Suppressor macrophage treated with lipopolysaccharide for 4 hours (primary cell): ENCODE measurements at regions not wholly inside any gene's neighbourhood (a gene's known extent, or its start where the extent isn't known, plus 50 kb on each side); places are given as distances from the start of the nearest gene placed in this dataset.

Experiments
- DNase-seq: peaks from one replicate; pipeline ENCODE4 v3.0.0-alpha.2; 2020

DNA sequence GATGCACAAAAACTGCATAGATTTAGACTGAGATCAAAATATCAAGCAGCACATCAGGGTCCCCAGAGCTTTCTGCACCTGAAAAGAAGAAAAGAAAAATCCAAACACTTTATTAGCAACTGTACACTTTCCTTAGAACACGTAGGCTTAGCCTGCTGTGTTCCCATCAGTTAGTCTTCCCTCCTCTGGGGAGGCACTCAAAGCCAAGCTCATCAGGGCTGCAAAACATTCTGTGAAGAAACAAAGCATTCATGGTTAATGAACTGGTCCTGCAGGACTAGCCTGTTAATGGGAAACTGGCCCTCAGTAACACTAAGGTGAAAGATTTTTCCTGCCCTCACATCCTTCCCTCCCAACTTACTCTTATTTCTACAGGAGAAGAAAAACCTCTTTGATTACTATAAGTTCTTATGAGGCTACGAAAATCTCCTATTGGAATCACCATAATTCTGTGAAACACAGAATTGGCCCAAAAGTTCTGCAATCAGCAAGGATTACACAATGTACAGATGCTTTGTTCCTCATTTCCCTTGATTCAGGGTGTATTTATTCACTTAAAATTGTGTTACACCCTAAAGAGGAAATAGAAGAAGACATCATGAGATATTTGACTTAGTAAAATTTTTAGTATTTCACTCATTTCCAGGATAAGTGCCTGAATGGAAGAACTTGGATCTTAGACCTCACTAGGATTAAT lies 901.0 kb upstream of the MAP3K7 start:
- peak; percentile 60 for DNase-seq

DNA sequence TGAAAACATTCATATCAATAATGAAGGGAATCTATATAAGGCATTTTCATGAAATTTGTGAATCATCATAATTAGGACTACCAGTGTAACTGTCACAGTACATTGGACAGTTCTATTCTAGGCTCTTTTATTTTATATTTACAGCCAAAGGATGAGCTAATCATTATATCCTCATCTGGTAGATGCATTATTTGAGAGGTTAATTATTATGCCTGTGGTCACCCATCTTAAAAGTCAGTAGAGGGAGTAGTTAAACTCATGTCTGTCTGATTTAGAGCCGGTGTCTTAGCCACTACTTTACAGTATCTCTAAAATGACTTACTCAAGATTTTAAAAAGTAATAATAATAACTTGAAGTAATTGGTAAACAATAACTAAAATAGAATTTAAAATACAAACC lies 899.3 kb upstream of the MAP3K7 start:
- no peak for DNase-seq

DNA sequence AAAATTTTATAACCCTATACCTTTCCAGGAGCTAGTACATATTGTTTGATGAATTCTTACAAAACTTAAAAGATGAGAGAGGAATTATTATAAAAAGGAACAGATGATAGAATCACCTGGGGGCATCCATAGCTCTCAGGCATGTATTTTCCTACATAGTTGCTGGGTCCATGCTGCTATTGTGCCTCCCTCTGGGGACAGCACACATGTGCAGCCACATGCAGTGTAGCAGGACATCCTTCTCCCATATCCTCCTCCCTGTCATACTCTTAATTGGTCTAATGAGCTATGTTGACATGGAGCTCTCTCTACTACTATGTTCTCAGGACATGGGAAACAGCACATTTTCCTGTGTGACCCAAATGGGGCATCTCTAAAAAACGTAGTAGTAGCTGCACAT lies 898.2 kb upstream of the MAP3K7 start:
- no peak for DNase-seq

DNA sequence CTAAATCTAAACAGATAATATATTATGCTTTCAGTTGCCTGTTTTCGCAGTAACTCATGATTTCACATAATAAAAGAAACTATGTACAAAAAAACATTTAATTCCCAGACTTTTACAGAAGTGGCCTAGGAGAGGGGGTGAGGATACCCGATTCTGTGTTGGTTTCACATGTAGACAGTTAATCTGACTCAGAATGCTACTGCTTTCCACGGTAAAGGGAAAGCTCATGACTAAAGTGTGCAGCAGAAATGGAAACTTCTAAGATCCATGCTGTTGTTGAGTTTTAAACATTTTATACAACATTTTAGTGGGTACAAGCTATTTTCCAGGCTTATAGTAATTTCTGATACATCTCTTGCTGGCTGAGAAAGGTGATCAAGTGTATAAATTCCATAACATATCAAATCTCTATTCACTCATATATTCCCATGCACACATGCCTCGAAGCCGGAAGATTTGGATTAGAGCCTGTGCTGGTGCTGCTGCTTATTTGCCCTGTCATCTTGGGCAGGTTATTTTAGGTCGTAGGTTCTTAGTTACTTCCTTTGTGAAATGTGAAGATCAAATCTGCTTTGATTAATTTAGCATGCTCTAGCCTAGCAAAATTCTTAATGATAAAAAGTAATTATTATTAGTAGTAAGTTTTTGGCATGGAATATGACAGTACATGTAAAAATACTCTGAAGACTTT lies 896.7 kb upstream of the MAP3K7 start:
- peak; percentile 48 for DNase-seq

DNA sequence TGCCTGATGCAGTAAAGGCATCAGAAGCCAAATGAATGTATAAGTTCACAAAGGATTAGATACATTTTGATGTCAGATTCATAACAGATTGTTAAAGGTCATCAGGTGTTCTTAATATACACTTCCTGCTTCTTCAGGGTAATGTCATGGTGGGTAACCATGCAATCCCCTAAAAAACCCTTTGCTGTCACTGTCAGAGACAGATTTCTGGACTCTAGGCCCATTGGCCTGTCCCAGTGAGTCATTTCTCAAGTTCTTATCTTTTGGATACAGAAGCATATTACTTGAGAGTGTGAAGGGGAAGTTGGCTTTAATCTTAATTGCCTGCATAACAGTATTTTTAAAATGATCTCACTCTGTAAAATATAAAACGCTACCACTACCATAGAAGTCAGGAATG lies 895.6 kb upstream of the MAP3K7 start:
- DNase-seq = no peak

DNA sequence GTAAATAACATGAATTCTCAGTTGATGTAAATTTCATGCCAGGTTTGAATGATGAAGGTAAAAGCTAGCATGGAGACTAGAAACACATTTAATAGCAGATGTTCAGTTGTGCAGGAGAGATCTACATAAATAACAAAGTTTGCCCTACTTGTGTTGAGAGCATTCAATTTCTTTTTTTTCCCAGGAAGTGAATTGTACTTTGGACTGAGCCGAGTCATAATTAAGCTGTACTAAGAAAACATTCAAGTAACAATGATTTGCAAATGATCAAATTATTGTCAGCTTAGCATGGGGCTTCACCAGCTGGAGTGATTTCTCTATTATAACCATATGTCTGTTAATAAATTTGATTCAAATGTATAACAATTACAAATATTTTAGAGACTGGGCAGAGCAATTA lies 893.5 kb upstream of the MAP3K7 start:
- DNase-seq = no peak

DNA sequence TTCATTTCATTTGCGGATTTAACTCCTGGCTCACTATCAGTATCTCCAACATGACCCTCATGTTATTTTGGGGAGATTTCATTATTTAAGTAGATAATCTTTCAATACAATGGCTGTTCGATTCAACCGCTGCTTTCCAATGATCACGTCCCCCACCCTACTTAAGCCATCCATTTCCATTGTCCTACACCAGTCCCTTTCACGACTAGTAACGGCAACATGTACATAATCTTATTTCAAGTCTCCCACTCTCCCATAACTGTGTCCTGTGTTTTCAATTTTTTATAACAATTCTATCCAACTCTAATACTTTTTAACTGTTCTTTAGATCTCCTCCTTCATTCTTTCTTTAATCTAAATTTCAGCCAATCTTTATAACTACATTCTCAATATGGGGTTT lies 890.8 kb upstream of the MAP3K7 start:
- DNase-seq = no peak

DNA sequence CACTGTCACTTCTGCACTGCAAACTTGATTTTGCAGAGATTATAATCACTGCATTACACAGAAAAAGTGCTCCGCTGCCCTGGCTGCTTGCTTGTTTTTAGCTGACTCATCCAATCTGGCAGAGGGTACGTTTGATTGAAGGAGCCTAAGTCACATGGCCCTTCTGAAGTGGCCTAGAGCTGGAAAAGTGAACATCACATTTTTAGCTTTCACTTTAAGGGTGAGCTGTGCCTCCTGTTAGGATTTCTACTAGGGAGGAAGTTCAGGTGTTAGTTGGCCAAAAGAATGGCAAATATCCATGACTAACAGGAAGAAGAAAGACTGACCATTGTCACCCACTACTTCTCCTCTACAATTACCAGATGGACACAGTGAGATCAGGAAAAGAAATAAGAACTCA lies 889.1 kb upstream of the MAP3K7 start:
- DNase-seq = peak; percentile 7

DNA sequence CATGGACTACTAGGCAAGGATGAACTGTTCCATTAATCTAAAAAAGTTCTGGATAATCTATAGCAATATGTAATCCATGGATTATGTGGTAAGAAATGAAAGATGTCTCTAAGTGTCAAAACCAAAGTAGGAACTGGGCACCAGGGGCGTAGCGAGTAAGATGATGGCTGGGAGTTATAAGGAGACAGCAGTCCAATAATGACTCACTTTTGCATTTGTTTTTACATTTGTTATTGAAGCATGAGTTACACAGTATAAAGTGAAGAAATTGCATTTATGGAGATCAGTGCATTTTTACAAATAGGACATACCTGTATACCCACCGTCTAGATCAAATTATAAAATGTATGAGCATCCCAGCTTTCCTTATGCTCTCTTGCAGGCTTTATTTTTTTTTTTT lies 878.5 kb upstream of the MAP3K7 start:
- no peak for DNase-seq

DNA sequence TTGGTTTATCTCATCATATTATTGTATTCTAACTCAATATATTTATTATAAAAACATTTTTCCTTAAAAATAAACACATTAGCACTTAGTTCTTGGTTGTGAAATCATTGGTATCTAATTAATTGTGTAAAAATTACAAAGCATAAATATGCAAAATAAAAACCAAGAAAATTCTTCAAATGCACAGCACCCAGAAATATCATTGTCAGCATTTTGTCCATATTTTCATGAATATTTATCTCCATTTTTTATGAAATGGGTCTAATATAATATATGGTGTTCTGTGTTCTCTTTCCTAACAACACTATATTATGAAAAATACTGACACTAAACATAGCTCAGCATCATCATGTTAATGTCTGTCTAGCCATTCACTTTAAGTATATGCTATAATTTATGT lies 877.8 kb upstream of the MAP3K7 start:
- no peak for DNase-seq

DNA sequence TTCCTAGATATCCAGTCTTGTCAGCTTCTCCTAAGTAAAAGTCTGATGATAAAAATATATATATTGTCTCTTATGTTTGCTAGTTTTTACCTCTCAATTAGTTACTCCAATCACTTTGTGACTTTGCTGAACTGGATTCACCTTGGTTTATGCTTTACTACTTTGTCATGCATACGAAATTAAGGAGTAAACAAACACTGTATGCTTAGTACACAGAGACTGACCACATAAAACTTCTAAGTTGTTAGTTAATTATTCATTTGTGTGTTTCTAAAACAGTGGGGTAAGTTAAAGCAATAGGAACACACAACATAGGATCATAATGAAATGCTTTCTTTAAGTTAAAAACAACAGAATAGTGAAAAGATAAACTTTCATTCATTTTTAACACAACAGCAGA lies 877.3 kb upstream of the MAP3K7 start:
- no peak for DNase-seq

DNA sequence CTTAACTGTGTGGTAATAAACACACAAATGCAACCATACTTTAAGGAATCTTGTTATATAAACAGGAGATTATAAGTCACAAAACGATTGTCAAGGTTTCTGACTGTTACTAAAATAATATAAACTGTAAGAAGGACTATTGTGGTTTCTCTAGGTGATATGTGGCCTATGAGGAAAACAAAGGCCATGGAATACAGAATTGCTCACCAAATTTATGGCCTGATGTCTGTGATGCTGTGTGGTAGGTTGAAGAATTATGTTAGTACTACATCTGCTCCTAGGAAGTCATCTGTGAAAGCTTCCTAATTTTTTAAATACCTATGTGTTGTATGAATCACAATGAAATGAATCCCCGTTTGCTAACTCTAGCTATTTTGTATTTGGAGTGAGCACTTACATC lies 875.4 kb upstream of the MAP3K7 start:
- no peak for DNase-seq

DNA sequence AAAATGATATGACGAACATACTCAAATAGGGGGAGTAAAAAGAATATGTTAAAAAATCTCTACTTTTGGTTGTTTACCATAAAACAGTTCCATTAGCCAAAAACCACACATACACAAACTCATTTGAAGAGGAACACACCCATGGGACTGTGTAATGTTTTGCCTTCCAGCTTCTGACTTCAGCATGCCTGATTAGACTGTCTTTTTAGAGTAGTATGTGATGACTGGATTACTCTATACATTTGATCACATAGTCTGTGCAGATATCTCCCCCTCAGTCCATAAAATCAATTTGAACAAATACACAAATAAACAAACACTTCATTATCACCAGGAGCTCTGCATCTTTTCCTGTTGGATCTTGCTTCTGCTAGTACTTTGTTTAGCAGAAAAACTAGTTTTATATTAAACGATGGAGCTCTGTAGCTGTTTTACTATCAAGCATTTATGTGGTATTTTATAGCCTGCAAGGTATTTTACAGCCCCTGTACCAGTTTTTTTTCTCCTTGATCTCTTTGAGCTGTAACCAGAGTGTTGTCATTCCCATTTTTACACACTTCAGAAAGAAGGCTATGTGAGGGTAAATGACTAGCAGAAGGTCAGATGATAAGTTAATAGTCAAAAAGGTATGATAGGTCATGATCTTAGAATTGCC lies 866.5 kb upstream of the MAP3K7 start:
- DNase-seq = no peak

DNA sequence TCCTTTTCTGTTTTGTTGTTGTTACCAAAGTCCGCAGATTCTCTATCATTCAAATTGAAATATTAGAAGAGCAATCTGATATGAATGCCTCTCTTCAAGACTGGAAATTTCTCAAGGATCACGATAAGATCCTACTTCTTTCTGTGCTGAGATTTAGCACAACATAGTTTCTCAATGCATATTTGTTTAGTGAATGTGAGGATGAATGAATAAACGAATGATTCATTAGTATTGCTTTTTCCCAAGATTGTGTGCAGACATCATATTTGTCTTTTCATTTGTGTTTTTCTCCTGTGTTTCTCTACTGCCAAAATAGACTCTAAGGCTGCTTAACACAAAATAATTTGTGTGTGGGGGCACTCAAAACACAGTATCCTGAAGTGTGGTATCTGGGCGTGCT lies 862.7 kb upstream of the MAP3K7 start:
- no peak for DNase-seq

DNA sequence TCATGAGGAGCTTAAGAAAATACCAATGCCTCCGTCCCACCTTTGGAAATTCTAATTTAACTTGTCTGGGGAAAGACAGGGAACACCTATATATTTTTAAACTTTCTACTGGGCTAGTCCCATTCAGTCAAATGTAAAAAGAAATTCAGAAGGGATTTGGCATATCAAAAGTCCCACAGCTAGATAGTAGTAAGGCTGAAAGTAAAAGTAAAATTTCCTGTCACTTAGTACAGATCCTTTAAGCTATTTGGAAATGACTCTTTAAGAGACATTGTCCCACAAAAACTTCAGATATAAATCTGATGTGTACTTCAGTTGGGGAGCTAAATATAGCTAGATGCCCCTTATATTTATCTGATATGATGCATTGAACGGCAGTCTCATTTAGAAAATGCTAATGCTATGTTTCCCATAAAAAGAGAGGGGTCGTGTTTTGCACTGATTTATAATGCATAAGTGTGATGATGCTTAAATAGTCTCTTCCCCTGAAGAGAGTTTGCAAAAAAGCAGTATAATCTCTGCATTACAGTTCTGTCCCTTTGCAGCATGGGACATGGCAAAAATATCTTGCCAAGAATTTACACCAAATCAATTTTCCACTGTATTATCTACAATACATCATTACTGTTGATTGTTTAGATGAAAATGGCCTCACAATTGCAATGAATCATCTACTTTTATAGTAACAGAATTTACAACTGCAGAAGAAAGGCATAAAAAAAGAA lies 860.8 kb upstream of the MAP3K7 start:
- DNase-seq = no peak

DNA sequence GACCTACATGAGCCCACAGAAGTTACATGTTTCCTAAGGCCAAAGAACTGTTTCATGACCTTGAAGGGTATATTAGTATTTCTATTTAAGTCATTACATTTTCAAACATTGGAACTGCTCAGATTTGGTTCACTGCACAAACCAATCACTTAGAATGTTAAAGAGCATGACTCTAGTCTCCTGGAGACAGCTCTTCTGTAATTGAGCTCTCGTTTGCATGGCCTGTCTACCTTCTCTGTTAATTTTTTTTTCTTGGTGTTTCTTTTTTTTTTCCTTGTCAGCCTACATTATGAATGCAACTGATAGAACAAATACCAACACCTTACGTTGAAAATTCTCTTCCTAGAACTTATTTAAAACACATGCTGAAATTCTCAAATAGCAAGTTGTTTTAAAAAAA lies 860.2 kb upstream of the MAP3K7 start:
- DNase-seq = no peak

DNA sequence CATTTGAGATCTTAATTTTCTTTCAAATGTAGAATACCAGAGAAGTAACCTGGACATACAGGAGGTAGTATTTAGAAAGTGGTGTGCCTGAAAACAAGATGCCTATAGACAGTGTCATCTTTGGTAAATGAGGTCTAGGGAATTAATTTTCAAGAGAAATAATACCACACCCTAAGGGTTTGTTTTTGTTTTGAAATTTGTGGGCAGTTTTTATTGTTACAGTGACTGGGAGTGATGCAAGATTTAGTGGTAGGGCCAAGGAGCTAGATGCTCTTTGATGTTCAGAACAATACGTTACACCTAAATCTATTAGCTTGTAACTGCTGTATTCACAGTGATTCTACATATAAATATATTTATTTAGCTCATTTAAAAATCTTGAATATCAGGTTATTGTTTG lies 856.5 kb upstream of the MAP3K7 start:
- no peak for DNase-seq

DNA sequence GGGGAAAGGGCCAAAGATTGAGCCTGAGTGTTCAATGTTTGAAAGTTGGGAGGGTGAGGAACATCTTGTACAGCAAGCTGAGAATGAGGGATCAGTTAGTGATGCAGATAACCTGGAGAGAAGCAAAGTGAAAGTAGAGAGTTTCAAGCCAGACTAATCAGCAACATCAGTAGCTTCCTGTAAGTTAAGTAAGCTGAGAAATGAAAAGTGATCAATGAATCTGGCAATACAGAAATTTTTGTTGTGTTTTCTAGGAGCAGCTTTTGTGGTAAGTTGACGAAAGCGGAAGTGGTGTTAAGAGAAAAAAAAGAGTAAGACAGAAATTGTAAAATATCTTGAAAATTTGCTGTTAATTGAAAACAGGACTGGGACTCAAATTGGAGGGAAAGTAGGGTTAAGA lies 855.5 kb upstream of the MAP3K7 start:
- DNase-seq = no peak

DNA sequence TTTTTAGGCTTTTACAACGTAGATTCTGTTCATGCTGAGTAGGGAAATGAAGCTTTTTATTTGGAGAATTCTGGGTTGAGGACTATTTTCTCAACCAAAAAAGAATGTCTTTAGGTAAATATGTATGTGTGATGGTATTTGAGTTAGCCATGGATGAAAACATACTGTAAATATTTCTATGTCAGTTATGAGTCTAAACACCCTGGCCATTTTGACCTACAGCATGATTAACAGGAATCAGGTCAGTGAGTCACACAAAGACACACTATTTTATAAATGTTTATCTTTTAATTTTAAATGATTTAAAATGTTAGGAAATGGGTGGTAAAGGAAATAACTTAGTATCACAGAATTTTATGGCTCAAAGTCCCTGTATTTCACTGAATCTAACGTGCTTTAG lies 851.7 kb upstream of the MAP3K7 start:
- DNase-seq = no peak

DNA sequence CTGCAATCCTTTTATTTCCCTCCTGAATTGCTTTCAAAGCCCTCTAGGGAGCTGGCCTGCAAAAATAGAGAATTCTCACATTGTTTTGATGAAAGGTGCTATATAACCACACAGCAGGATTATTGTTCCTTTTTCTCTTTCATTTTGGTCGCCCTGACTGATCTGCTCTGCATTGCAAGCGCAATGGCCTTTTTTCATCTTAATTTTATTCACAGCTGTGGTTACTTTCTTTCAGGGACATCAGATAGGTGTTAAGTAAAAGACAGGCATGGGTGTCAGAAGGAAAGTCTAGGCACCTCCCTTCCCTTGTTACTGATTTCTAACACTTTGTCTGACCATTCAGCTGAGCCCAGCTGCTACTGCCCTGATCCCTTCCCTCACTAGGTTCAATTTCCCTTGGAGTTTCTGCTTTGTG lies 850.5 kb upstream of the MAP3K7 start:
- DNase-seq = no peak

DNA sequence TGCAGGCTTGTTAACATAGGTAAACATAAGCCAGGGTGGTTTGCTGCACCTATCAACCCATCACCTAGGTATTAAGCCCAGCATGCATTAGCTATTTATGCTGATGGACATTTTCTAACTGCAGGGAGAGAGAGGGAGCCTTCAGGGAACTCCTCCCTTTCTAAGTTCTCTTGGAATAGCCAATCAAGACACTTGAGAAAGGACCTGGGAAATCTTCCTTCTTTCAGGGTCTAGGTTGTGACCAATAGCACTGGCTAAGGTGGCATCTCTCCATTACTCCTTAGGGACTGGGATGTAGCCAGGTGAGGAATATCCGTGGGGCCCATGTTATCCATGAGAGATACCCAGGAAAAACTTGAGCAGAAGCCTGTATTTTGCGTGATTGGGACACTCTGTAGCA lies 849.6 kb upstream of the MAP3K7 start:
- no peak for DNase-seq

DNA sequence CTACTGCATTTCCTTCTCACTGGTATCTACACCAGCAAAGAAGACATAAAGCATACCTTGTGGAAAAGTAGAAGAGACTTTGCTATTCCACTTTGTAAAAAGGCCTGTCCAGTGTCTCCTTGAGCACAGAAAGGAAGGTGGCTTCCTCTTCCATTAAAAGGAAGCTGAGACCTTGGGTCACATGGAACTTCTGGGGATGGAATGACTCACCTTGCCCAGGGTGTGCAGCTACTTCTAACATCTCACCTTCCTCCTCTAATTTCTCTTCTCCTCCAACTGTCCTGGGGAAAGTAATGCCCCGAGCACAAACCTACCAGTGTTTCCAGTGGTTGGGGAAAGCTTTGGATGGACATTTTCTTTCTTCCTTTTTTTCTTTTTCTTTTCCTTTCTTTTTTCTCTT lies 848.8 kb upstream of the MAP3K7 start:
- no peak for DNase-seq

DNA sequence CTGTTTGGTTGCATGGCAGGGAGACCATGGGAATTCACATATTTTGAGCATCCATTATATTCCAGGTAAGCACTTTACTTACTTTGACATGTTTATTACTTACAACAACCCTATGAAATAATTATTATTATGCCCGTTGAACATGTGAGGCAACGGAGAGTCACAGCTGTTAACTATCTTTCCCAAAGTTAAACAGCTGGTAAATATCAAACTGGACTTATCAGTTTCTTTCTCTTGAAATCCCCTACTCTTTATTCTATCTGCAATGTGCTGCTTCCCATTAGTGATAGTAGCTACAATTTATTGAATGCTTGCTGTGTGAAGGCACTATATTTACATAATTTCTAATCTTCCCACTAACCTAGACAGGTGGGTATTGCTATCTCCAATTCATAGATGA lies 847.7 kb upstream of the MAP3K7 start:
- DNase-seq = no peak
